OCI-LY3 (cell line): ENCODE measurements at regions not wholly inside any gene's neighbourhood (a gene's known extent, or its start where the extent isn't known, plus 50 kb on each side); places are given as distances from the start of the nearest gene placed in this dataset.

Experiments used
- EZH2phosphoT487 ChIP-seq: fragments of 200-600 bp; shearing (Covaris generic); IDR thresholded peaks from 2 replicates; pipeline ENCODE4 v1.6.1; 2018; ENCODE audit warnings: antibody characterized with exemption, mixed run types, low read depth
- TF ChIP-seq, protein P1 (sequence below): fragments of 200-600, 300-600 bp; sonication (generic); IDR thresholded peaks from 2 replicates; pipeline ENCODE4 v1.5.1; 2014; ENCODE audit warnings: antibody characterized with exemption, low read length, low read depth

DNA sequence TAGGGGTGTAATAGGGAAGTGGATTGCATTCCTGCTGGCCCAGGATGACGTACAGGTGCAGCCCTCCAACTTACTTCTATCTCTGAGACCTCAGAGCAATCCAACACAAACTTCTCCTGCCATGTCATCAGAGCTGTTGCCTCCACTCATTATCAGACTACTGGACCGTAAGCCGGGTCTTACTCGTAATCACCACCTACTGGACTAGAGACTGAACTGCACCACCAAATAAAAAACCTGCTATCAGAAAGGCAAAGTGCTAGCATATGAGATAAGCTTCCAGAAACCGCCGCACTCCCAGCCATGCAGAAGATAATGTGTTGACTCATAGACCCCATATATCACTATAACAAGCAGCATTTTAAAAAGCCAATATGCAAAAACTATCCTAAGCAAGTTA is 102.0 kb downstream of the SLITRK1 start:
- TF ChIP-seq, protein P1, sequence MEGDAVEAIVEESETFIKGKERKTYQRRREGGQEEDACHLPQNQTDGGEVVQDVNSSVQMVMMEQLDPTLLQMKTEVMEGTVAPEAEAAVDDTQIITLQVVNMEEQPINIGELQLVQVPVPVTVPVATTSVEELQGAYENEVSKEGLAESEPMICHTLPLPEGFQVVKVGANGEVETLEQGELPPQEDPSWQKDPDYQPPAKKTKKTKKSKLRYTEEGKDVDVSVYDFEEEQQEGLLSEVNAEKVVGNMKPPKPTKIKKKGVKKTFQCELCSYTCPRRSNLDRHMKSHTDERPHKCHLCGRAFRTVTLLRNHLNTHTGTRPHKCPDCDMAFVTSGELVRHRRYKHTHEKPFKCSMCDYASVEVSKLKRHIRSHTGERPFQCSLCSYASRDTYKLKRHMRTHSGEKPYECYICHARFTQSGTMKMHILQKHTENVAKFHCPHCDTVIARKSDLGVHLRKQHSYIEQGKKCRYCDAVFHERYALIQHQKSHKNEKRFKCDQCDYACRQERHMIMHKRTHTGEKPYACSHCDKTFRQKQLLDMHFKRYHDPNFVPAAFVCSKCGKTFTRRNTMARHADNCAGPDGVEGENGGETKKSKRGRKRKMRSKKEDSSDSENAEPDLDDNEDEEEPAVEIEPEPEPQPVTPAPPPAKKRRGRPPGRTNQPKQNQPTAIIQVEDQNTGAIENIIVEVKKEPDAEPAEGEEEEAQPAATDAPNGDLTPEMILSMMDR: peak; percentile 69
- TF ChIP-seq EZH2phosphoT487: no peak
